ENCODE measurements at regions not wholly inside any gene's neighbourhood (a gene's known extent, or its start where the extent isn't known, plus 50 kb on each side); places are given as distances from the start of the nearest gene placed in this dataset.

DNA sequence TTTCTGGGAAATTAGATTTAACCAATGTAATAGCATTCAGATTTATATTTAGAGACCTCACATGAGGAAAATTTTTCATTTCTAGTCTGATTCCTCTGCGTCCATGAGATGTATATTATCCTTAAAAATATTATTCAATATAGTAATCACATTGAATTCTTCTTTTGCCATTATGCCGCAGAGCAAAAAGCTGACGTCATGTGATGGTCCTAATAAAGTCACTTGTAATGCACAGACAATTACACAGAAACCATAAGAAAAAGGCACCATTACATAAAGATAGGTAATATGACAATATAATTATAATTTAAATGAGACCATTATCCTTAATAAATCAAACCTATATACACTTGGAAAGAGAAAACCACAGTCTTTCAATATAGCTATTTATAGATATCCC lies 1021.5 kb downstream of the PCDH9 start:
- TF ChIP-seq CTCF (IDR thresholded peaks at IDR 0.05; ENCODE audit: extremely low read depth in 1 of 2, insufficient read depth in 1 of 2, low read depth in 1 of 2, low read length in 2 of 2), result no peak
- TF ChIP-seq POLR2A (IDR thresholded peaks at IDR 0.05; ENCODE audit: low read depth, low read length), result no peak
- no peak for TF ChIP-seq POLR2AphosphoS5 (IDR thresholded peaks at IDR 0.05; ENCODE audit: insufficient read depth, low read depth, low read length)
- TF ChIP-seq FOS (IDR thresholded peaks at IDR 0.05; ENCODE audit: borderline replicate concordance, insufficient read depth, low read length), result no peak
- TF ChIP-seq MAX (IDR thresholded peaks at IDR 0.05; ENCODE audit: insufficient read depth, insufficient read length), result no peak

Data from endothelial cell of umbilical vein (primary cell).